ENCODE measurements at regions not wholly inside any gene's neighbourhood (a gene's known extent, or its start where the extent isn't known, plus 50 kb on each side); places are given as distances from the start of the nearest gene placed in this dataset.

DNA sequence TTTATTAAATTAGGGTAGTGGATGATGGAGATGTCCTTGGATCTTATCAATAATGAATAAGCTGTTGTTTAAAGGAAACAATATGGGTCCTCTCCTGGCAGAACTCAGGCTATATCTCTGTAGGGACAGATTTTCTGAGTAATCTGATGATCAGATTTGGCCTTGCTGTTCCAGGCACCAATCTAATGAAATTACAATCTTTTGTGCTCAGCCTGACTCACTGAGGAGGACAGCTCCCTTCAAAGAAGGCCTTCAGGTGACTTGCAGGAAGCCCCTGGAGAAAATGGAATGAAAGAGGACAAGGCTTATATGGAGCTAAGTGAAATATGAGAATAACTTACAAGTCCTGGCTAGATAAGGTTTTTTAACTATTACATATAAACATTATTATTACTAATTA, 486.4 kb upstream of the SORCS1 start:
- H3K4me2 ChIP-seq (ENCODE audit: low read length): no peak overlapping the region
- no peak overlapping the region for H3K4me3 ChIP-seq (ENCODE audit: low read length)
- no peaks in the 10 kb centered on the region for H3K79me2 ChIP-seq (replicated peaks; ENCODE audit: insufficient read depth, low read length)
- TF ChIP-seq, protein P1, sequence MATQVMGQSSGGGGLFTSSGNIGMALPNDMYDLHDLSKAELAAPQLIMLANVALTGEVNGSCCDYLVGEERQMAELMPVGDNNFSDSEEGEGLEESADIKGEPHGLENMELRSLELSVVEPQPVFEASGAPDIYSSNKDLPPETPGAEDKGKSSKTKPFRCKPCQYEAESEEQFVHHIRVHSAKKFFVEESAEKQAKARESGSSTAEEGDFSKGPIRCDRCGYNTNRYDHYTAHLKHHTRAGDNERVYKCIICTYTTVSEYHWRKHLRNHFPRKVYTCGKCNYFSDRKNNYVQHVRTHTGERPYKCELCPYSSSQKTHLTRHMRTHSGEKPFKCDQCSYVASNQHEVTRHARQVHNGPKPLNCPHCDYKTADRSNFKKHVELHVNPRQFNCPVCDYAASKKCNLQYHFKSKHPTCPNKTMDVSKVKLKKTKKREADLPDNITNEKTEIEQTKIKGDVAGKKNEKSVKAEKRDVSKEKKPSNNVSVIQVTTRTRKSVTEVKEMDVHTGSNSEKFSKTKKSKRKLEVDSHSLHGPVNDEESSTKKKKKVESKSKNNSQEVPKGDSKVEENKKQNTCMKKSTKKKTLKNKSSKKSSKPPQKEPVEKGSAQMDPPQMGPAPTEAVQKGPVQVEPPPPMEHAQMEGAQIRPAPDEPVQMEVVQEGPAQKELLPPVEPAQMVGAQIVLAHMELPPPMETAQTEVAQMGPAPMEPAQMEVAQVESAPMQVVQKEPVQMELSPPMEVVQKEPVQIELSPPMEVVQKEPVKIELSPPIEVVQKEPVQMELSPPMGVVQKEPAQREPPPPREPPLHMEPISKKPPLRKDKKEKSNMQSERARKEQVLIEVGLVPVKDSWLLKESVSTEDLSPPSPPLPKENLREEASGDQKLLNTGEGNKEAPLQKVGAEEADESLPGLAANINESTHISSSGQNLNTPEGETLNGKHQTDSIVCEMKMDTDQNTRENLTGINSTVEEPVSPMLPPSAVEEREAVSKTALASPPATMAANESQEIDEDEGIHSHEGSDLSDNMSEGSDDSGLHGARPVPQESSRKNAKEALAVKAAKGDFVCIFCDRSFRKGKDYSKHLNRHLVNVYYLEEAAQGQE (IDR thresholded peaks at IDR 0.05; ENCODE audit: borderline replicate concordance): no peak
- no peak for TF ChIP-seq RAD21 (conservative IDR thresholded peaks at IDR 0.05)
- no peak for TF ChIP-seq POLR2AphosphoS5 (IDR thresholded peaks at IDR 0.05)
- TF ChIP-seq EP300 (conservative IDR thresholded peaks at IDR 0.05; ENCODE audit: poor library complexity, severe bottlenecking): no peak
- TF ChIP-seq TAF1 (IDR thresholded peaks at IDR 0.05; ENCODE audit: low read depth): no peak
- TF ChIP-seq CTCF (IDR thresholded peaks at IDR 0.05; ENCODE audit: poor library complexity, severe bottlenecking): no peak
- TF ChIP-seq EZH2 (IDR thresholded peaks at IDR 0.05; ENCODE audit: borderline replicate concordance, insufficient read depth, low read length, poor library complexity, severe bottlenecking): no peak
- no peak for TF ChIP-seq MXI1 (conservative IDR thresholded peaks at IDR 0.05; ENCODE audit: poor library complexity, severe bottlenecking)
- no peak for TF ChIP-seq SMC3 (conservative IDR thresholded peaks at IDR 0.05; ENCODE audit: poor library complexity)
- no peaks in the 10 kb centered on the region for H4K20me1 ChIP-seq (ENCODE audit: insufficient read depth)
- no peak overlapping the region for H2AFZ ChIP-seq (ENCODE audit: low read depth, low read length)
- no peak overlapping the region for H3K27ac ChIP-seq (ENCODE audit: low read length)
- no peaks in the 10 kb centered on the region for H3F3A ChIP-seq (ENCODE audit: insufficient read depth, low read length, poor library complexity, severe bottlenecking)
- H3K9ac ChIP-seq (ENCODE audit: low read length): no peak overlapping the region
- H3K36me3 ChIP-seq (ENCODE audit: insufficient read depth, low read length): no peaks in the 10 kb centered on the region
- H3K27me3 ChIP-seq (ENCODE audit: insufficient read depth, low read depth, low read length): no peaks in the 10 kb centered on the region
- H3K9me3 ChIP-seq (ENCODE audit: low read length): no peaks in the 10 kb centered on the region
- H3K9me2 ChIP-seq (ENCODE audit: insufficient read depth, low read length): no peaks in the 10 kb centered on the region

DNA sequence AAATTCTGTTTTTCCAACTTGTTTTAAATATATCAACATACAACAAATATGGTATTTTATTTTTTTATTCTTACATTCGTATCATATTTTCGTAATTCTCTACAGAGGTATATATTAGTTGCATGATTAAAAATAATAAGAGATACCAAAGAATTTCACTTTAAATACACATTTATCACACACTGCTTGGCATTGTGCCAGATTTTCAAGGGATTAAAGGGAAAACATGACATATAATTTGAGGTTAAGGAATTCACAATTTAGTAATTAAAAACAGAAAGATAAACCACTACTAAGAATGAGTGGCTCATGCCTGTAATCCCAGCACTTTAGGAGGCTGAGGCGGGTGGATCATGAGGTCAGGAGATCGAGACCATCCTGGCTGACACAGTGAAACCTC, 484.7 kb upstream of the SORCS1 start:
- H4K20me1 ChIP-seq (ENCODE audit: insufficient read depth): no peaks in the 10 kb centered on the region
- no peak overlapping the region for H3K27ac ChIP-seq (ENCODE audit: low read length)
- no peak overlapping the region for H3K4me2 ChIP-seq (ENCODE audit: low read length)
- H3K4me3 ChIP-seq (ENCODE audit: low read length): no peak overlapping the region
- TF ChIP-seq EZH2 (IDR thresholded peaks at IDR 0.05; ENCODE audit: borderline replicate concordance, insufficient read depth, low read length, poor library complexity, severe bottlenecking) (no peak), MXI1 (conservative IDR thresholded peaks at IDR 0.05; ENCODE audit: poor library complexity, severe bottlenecking) (no peak), RAD21 (conservative IDR thresholded peaks at IDR 0.05) (no peak), TAF1 (IDR thresholded peaks at IDR 0.05; ENCODE audit: low read depth) (no peak), CTCF (IDR thresholded peaks at IDR 0.05; ENCODE audit: poor library complexity, severe bottlenecking) (no peak), SMC3 (conservative IDR thresholded peaks at IDR 0.05; ENCODE audit: poor library complexity) (no peak), POLR2AphosphoS5 (IDR thresholded peaks at IDR 0.05) (no peak), EP300 (conservative IDR thresholded peaks at IDR 0.05; ENCODE audit: poor library complexity, severe bottlenecking) (no peak)
- TF ChIP-seq, protein P1 (IDR thresholded peaks at IDR 0.05; ENCODE audit: borderline replicate concordance): no peak
- no peaks in the 10 kb centered on the region for H3F3A ChIP-seq (ENCODE audit: insufficient read depth, low read length, poor library complexity, severe bottlenecking)
- no peaks in the 10 kb centered on the region for H3K79me2 ChIP-seq (replicated peaks; ENCODE audit: insufficient read depth, low read length)
- no peak overlapping the region for H3K9ac ChIP-seq (ENCODE audit: low read length)
- no peaks in the 10 kb centered on the region for H3K27me3 ChIP-seq (ENCODE audit: insufficient read depth, low read depth, low read length)
- no peaks in the 10 kb centered on the region for H3K9me3 ChIP-seq (ENCODE audit: low read length)
- no peaks in the 10 kb centered on the region for H3K9me2 ChIP-seq (ENCODE audit: insufficient read depth, low read length)
- H3K36me3 ChIP-seq (ENCODE audit: insufficient read depth, low read length): no peaks in the 10 kb centered on the region
- H2AFZ ChIP-seq (ENCODE audit: low read depth, low read length): no peak overlapping the region
